ENCODE measurements at regions not wholly inside any gene's neighbourhood (a gene's known extent, or its start where the extent isn't known, plus 50 kb on each side); places are given as distances from the start of the nearest gene placed in this dataset.
"Not testable (repeated sequence)": the region's sequence is repeated elsewhere in the genome, so short reads cannot be mapped to it uniquely, and the experiment has no call there.

- TF ChIP-seq ZBTB33 (IDR thresholded peaks at IDR 0.05; ENCODE audit: extremely low read depth, insufficient replicate concordance, low read length): no peak
- no peak for TF ChIP-seq EZH2 (IDR thresholded peaks at IDR 0.05)
- TF ChIP-seq JUND (IDR thresholded peaks at IDR 0.05): no peak
- no peak for TF ChIP-seq SIN3A (IDR thresholded peaks at IDR 0.05; ENCODE audit: low read depth)
- TF ChIP-seq CTCF (IDR thresholded peaks at IDR 0.05 in 2 of 3, conservative IDR thresholded peaks at IDR 0.05 in 1 of 3; ENCODE audit: borderline replicate concordance in 1 of 3, insufficient read depth in 1 of 3, low read depth in 2 of 3, low read length in 2 of 3): no peak
Observed at GRCh38 chr2:88885679-88886416, 194.4 kb downstream of the RPIA start (continued).

- CTCF ChIA-PET; ATAC-seq; H3K27ac ChIP-seq (ENCODE audit: low read depth, low read length); BruUV-seq (replicated peaks); H3K4me2 ChIP-seq (ENCODE audit: low read length); H4K20me1 ChIP-seq (ENCODE audit: insufficient read depth); H2AFZ ChIP-seq (ENCODE audit: low read depth, low read length, poor library complexity, severe bottlenecking); intact Hi-C loops (cut with micrococcal nuclease); POLR2A ChIA-PET; H3K27me3 ChIP-seq (ENCODE audit: insufficient read depth, low read length); H3K4me1 ChIP-seq (ENCODE audit: control insufficient read depth in 1 of 2, insufficient read depth in 2 of 2, low read length in 2 of 2); H3K9me2 ChIP-seq (ENCODE audit: insufficient read depth); H3K9ac ChIP-seq (ENCODE audit: low read length); H3K79me2 ChIP-seq (ENCODE audit: insufficient read depth, low read length); H3K9me3 ChIP-seq (ENCODE audit: control insufficient read depth in 1 of 2, insufficient read depth in 1 of 2, low read depth in 1 of 2, low read length in 2 of 2); RAD21 ChIA-PET (ENCODE audit: low non-redundant PET in 1 of 2, low total read pairs in 2 of 2, uncharacterized antibody in 2 of 2, unreplicated experiment in 2 of 2); H3K4me3 ChIP-seq (replicated peaks in 1 of 2; ENCODE audit: low read depth in 1 of 2, low read length in 2 of 2); H3K36me3 ChIP-seq (ENCODE audit: control insufficient read depth in 1 of 2, insufficient read depth in 2 of 2, low read length in 2 of 2); DNase-seq (ENCODE audit: low read depth, low spot score): not testable (repeated sequence)
Observed at GRCh38 chr2:88887466-88887865, 196.0 kb downstream of the RPIA start.

All from HCT116 (cell line).